SK-N-SH (cell line): ENCODE measurements at regions not wholly inside any gene's neighbourhood (a gene's known extent, or its start where the extent isn't known, plus 50 kb on each side); places are given as distances from the start of the nearest gene placed in this dataset.

ENCODE experiments used
- CTCF ChIA-PET: fragments of 300-600, 350-600 bp; formaldehyde crosslinking; extraction: SDS; loops from one replicate; lab custom pipeline; 2021; lab: Yijun Ruan, JAX
- POLR2A ChIA-PET: fragments of 350-600 bp; sonication (Branson Sonifier 250); formaldehyde crosslinking; extraction: SDS; loops from one replicate; lab custom pipeline; 2020; ENCODE audit warnings: antibody characterized with exemption, inconsistent platforms; lab: Yijun Ruan, JAX
- DNase-seq: peaks from one replicate; pipeline ENCODE4 v3.0.0; 2012
- H2AFZ ChIP-seq: fragments of 200-600 bp; sonication (generic); 2 replicates; pipeline ENCODE4 v1.8.1; 2016; ENCODE audit warnings: antibody characterized with exemption, mild to moderate bottlenecking, low read depth
- H3F3A ChIP-seq: fragments of 200-600 bp; sonication (generic); replicated peaks from 2 replicates; pipeline ENCODE3; 2016; ENCODE audit warnings: antibody characterized with exemption, mild to moderate bottlenecking; ENCODE audit not compliant: insufficient read depth
- H3K27ac ChIP-seq, 2 experiments: fragments of 200-500 bp in 1 of 2; fragments of 200-600 bp in 1 of 2; sonication (Bioruptor generic) in 1 of 2; sonication (generic), shearing (Covaris generic) in 1 of 2; 2 replicates each; pipeline versions ENCODE4 v1.5.1 to v1.6.1; 2014 to 2016; ENCODE audit warnings: low read depth in 2 of 2, inconsistent platforms in 1 of 2, low read length in 1 of 2, mild to moderate bottlenecking in 1 of 2, mixed read lengths in 1 of 2
- H3K27me3 ChIP-seq: fragments of 200-600 bp; sonication (generic), shearing (Covaris generic); 2 replicates; pipeline ENCODE4 v1.6.1; 2016; ENCODE audit warnings: mixed run types; ENCODE audit not compliant: insufficient read depth
- H3K36me3 ChIP-seq, 2 experiments: fragments of 200-500 bp in 1 of 2; fragments of 200-600 bp in 1 of 2; sonication (Bioruptor generic) in 1 of 2; sonication (generic) in 1 of 2; replicated peaks in 1 of 2; 2 replicates each; pipeline versions ENCODE3 to v1.5.1; 2014 to 2016; ENCODE audit warnings: low read length in 1 of 2, mild to moderate bottlenecking in 1 of 2; ENCODE audit not compliant: insufficient read depth in 2 of 2, control insufficient read depth in 1 of 2
- H3K4me1 ChIP-seq, 2 experiments: fragments of 200-500 bp in 1 of 2; fragments of 200-600 bp in 1 of 2; sonication (Bioruptor generic) in 1 of 2; sonication (generic), shearing (Covaris generic) in 1 of 2; 2 replicates each; pipeline versions ENCODE4 v1.5.1 to v1.6.1; 2014 to 2016; ENCODE audit warnings: low read depth in 1 of 2, low read length in 1 of 2, mixed run types in 1 of 2; ENCODE audit not compliant: insufficient read depth in 2 of 2, control insufficient read depth in 1 of 2
- H3K4me2 ChIP-seq: fragments of 200-600 bp; sonication (generic), shearing (Covaris generic); 2 replicates; pipeline ENCODE4 v1.6.1; 2017; ENCODE audit warnings: mixed run types
- H3K4me3 ChIP-seq, 2 experiments: fragments of 200-500 bp in 1 of 2; fragments of 200-600 bp in 1 of 2; sonication (Bioruptor generic) in 1 of 2; sonication (generic), shearing (Covaris generic) in 1 of 2; 2 replicates each; pipeline versions ENCODE4 v1.5.1 to v1.8.1; 2014 to 2016; ENCODE audit warnings: low read depth in 2 of 2, inconsistent platforms in 1 of 2, low read length in 1 of 2, mild to moderate bottlenecking in 1 of 2, mixed read lengths in 1 of 2, moderate library complexity in 1 of 2
- H3K79me2 ChIP-seq: fragments of 200-600 bp; sonication (generic); 2 replicates; pipeline ENCODE4 v1.8.1; 2017; ENCODE audit warnings: mild to moderate bottlenecking; ENCODE audit not compliant: insufficient read depth
- H3K9ac ChIP-seq: fragments of 200-600 bp; sonication (generic); 2 replicates; pipeline ENCODE4 v1.6.1; 2017; ENCODE audit warnings: mixed run types
- H3K9me2 ChIP-seq: fragments of 200-600 bp; sonication (generic); 2 replicates; pipeline ENCODE4 v1.6.1; 2017; ENCODE audit warnings: mixed run types
- H3K9me3 ChIP-seq: fragments of 200-600 bp; sonication (generic); 2 replicates; pipeline ENCODE4 v1.6.1; 2017; ENCODE audit warnings: mixed run types, mild to moderate bottlenecking, moderate library complexity
- H4K20me1 ChIP-seq: fragments of 200-600 bp; sonication (generic); 2 replicates; pipeline ENCODE4 v1.6.1; 2017; ENCODE audit warnings: mild to moderate bottlenecking, mixed run types; ENCODE audit not compliant: insufficient read depth
- EP300 ChIP-seq, 2 experiments: IDR thresholded peaks; 2 replicates each; pipeline versions ENCODE4 v1.4.0 to v1.6.1; 2012; ENCODE audit warnings: borderline replicate concordance in 1 of 2, low read depth in 1 of 2, low read length in 1 of 2
- FOXJ3 ChIP-seq: sonication (generic); formaldehyde crosslinking; IDR thresholded peaks from 2 replicates; pipeline ENCODE4 v1.5.1; 2020; ENCODE audit warnings: mild to moderate bottlenecking, missing genetic modification reagents
- MXI1 ChIP-seq: IDR thresholded peaks from 2 replicates; pipeline ENCODE4 v1.6.1; 2012; ENCODE audit warnings: mild to moderate bottlenecking, low read depth, low read length, improper control_type of control experiment
- NFIC ChIP-seq: IDR thresholded peaks from 2 replicates; pipeline ENCODE4 v1.4.0; 2012; ENCODE audit warnings: borderline replicate concordance
- POLR2AphosphoS5 ChIP-seq: IDR thresholded peaks from 2 replicates; pipeline ENCODE4 v1.6.1; 2012; ENCODE audit warnings: low read depth, low read length
- RAD21 ChIP-seq: IDR thresholded peaks from 2 replicates; pipeline ENCODE4 v1.6.1; 2012; ENCODE audit warnings: mild to moderate bottlenecking, low read length
- RFX5 ChIP-seq: IDR thresholded peaks from 2 replicates; pipeline ENCODE4 v1.6.1; 2012; ENCODE audit warnings: mild to moderate bottlenecking, improper control_type of control experiment, low read length
- TAF1 ChIP-seq: IDR thresholded peaks from 2 replicates; pipeline ENCODE4 v1.6.1; 2012; ENCODE audit warnings: low read depth, mild to moderate bottlenecking, low read length, moderate library complexity, borderline replicate concordance
- WGBS: methylation state at CpG from one replicate; pipeline ENCODE4 v1.1.6; 2017; ENCODE audit warnings: low lambda C conversion rate; 5-methylcytosine and 5-hydroxymethylcytosine counted together
- TF ChIP-seq, protein P1 (sequence below): fragments of 150-350 bp; IDR thresholded peaks from 2 replicates; pipeline ENCODE4 v1.6.1; 2016; ENCODE audit warnings: mild to moderate bottlenecking, low read depth, low read length

DNA sequence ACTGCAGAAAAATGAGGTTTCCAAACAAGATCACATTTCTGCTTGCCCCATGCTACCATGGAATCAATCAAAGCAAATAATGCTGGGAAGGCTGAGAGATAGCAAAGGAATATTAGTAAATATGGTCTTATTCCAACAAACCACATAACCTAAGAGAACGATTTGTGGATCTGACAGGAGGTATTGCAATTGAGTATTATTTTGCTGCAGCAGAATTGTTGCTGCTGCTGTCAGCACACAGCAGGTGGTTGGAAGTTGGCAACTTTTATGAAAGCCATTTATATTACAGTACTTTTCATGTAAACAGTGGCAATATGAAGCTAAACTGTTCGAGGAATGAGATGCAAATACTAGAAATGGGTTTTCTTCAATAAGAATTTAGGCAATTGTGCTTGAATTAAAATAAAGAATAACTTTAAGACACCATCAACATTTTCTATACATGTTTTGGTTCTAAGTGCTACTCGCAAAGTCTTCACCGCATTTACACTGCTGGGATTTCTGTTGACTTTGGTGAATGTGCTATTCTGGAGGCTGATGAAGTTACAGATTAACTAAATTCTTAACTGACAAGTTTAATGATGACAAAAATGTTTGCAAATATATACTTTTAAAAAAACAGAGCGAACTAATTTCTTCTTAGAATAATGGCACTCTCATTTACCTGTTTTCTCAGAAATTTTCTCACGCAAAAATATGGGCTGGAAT is 1285.7 kb downstream of the CNTNAP5 start:
- Histone ChIP-seq H3K27ac (no peak overlapping the region), H2AFZ (no peak overlapping the region), H3K4me1 (no peaks in the 10 kb centered on the region), H3K4me3 (no peak overlapping the region), H3K4me2 (no peak overlapping the region), H3K9me2 (no peaks in the 10 kb centered on the region), H4K20me1 (no peaks in the 10 kb centered on the region), H3K79me2 (no peaks in the 10 kb centered on the region), H3K9me3 (no peaks in the 10 kb centered on the region), H3K36me3 (no peaks in the 10 kb centered on the region), H3F3A (no peaks in the 10 kb centered on the region), H3K27me3 (no peaks in the 10 kb centered on the region), H3K9ac (no peak overlapping the region)
- no peak for DNase-seq
- POLR2A ChIA-PET, result no interaction called here
- CTCF ChIA-PET, result no interaction called here
- no peak for TF ChIP-seq TAF1
- no peak for TF ChIP-seq EP300 (IDR thresholded peaks at IDR 0.05; ENCODE audit: borderline replicate concordance in 1 of 2, low read depth in 1 of 2, low read length in 1 of 2)
- TF ChIP-seq POLR2AphosphoS5, result no peak
- TF ChIP-seq RAD21, result no peak
- TF ChIP-seq FOXJ3 (CRISPR knock-in tag), result no peak
- WGBS, result 34% methylated on average over 6 of the region's 6 CpGs

DNA sequence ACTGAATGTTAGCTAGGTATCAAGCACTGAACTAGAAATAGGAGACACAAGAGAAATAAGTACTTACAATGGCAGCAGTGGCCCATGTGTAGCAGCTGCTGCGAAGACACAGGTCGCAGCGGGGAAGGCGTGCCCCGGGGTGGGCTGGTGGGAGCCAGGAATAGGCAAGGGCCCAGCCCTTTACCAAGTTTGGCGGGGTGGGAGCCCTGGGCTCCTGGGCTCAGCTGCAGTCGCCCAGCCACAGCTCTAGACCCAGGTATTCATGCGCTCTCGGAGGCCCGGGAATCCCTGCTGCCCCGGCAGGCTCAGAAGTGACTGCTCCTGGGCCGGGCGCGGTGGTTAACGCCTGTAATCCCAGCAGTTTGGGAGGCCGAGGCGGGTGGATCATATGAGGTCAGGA is 1287.3 kb downstream of the CNTNAP5 start:
- H3F3A ChIP-seq, result no peaks in the 10 kb centered on the region
- H3K27me3 ChIP-seq, result no peaks in the 10 kb centered on the region
- H3K36me3 ChIP-seq, result no peaks in the 10 kb centered on the region
- no peak overlapping the region for H3K4me2 ChIP-seq
- CTCF ChIA-PET, result no interaction called here
- no peaks in the 10 kb centered on the region for H3K9me3 ChIP-seq
- H3K9ac ChIP-seq, result no peak overlapping the region
- TF ChIP-seq POLR2AphosphoS5, result no peak
- TF ChIP-seq FOXJ3 (CRISPR knock-in tag), result no peak
- H3K27ac ChIP-seq, result no peak overlapping the region
- H2AFZ ChIP-seq, result no peak overlapping the region
- H4K20me1 ChIP-seq, result no peaks in the 10 kb centered on the region
- WGBS, result 59% methylated on average over 16 of the region's 17 CpGs
- no peak for DNase-seq
- POLR2A ChIA-PET, result no interaction called here
- no peak overlapping the region for H3K4me3 ChIP-seq
- no peaks in the 10 kb centered on the region for H3K4me1 ChIP-seq
- H3K9me2 ChIP-seq, result no peaks in the 10 kb centered on the region
- no peaks in the 10 kb centered on the region for H3K79me2 ChIP-seq

DNA sequence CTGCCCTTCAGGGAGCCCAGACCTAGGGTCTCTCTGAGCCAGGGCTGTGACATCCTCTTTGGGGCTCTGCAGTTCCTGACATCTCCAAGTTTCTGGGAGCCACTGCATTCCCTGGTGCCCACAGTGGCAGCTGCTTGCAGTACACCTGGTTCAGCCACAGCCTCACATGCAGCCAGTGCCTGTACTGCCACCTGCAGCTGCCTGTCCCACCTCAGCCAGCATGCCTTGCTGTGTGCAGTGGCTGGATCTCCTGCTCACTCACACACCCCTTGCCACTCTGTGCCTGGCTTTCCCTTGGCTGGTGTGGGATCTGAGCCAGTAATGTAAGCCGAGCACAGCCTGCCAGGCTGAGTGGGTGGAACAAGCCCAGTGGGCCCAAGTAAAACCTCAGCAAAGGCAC is 1288.7 kb downstream of the CNTNAP5 start:
- H3K4me1 ChIP-seq, result no peaks in the 10 kb centered on the region
- no peaks in the 10 kb centered on the region for H3K79me2 ChIP-seq
- no peaks in the 10 kb centered on the region for H3K9me3 ChIP-seq
- POLR2A ChIA-PET, result no interaction called here
- no peak overlapping the region for H2AFZ ChIP-seq
- H3K36me3 ChIP-seq, result no peaks in the 10 kb centered on the region
- no peak for DNase-seq
- no peak overlapping the region for H3K4me3 ChIP-seq
- no peak overlapping the region for H3K4me2 ChIP-seq
- TF ChIP-seq, protein P1, sequence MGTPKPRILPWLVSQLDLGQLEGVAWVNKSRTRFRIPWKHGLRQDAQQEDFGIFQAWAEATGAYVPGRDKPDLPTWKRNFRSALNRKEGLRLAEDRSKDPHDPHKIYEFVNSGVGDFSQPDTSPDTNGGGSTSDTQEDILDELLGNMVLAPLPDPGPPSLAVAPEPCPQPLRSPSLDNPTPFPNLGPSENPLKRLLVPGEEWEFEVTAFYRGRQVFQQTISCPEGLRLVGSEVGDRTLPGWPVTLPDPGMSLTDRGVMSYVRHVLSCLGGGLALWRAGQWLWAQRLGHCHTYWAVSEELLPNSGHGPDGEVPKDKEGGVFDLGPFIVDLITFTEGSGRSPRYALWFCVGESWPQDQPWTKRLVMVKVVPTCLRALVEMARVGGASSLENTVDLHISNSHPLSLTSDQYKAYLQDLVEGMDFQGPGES, result no peak
- TF ChIP-seq RFX5, result no peak
- TF ChIP-seq RAD21, result no peak
- no peak for TF ChIP-seq MXI1
- no peak for TF ChIP-seq NFIC
- 20% methylated on average over 1 of the region's 1 CpG for WGBS
- H3F3A ChIP-seq, result no peaks in the 10 kb centered on the region
- CTCF ChIA-PET, result no interaction called here
- H3K9ac ChIP-seq, result no peak overlapping the region
- no peaks in the 10 kb centered on the region for H3K27me3 ChIP-seq
- no peaks in the 10 kb centered on the region for H3K9me2 ChIP-seq
- no peak overlapping the region for H3K27ac ChIP-seq
- H4K20me1 ChIP-seq, result no peaks in the 10 kb centered on the region
